ENCODE measurements at regions not wholly inside any gene's neighbourhood (a gene's known extent, or its start where the extent isn't known, plus 50 kb on each side); places are given as distances from the start of the nearest gene placed in this dataset.
A peak's percentile ranks its signal among the peaks of the same experiment; 100 is the strongest.
"Not testable (repeated sequence)": the region's sequence is repeated elsewhere in the genome, so short reads cannot be mapped to it uniquely, and the experiment has no call there.

GRCh38 chr12:37666069-37666781 lies 650.3 kb upstream of the ALG10B start:
- no peak for DNase-seq (ENCODE audit: low spot score)

- not testable (repeated sequence) for DNase-seq (ENCODE audit: low spot score)
Measured at GRCh38 chr12:37668557-37668956, 648.0 kb upstream of the ALG10B start.

GRCh38 chr12:37672655-37673260 lies 643.8 kb upstream of the ALG10B start:
- DNase-seq (ENCODE audit: low spot score) = peak; percentile 1

- DNase-seq (ENCODE audit: low spot score) = no peak
Measured at GRCh38 chr12:37720846-37721245, 595.7 kb upstream of the ALG10B start.

GRCh38 chr12:37733856-37734255 lies 582.7 kb upstream of the ALG10B start:
- DNase-seq (ENCODE audit: low spot score) = no peak
